A172 (cell line): ENCODE measurements at regions not wholly inside any gene's neighbourhood (a gene's known extent, or its start where the extent isn't known, plus 50 kb on each side); places are given as distances from the start of the nearest gene placed in this dataset.

Source experiments
- DNase-seq: peaks from one replicate; pipeline ENCODE4 v3.0.0-alpha.2; 2015; ENCODE audit warnings: low spot score

GRCh38 chr14:100399052-100399849, 76.1 kb downstream of the SLC25A47 start:
- DNase-seq = no peak

GRCh38 chr14:100400115-100400514, 77.0 kb downstream of the SLC25A47 start:
- DNase-seq = no peak

- no peak for DNase-seq
Measured at GRCh38 chr14:100401031-100401692, 78.0 kb downstream of the SLC25A47 start.

GRCh38 chr14:100401792-100402191, 78.7 kb downstream of the SLC25A47 start:
- no peak for DNase-seq

- DNase-seq = peak; percentile 35
Measured at GRCh38 chr14:100402631-100403030, 79.5 kb downstream of the SLC25A47 start.

GRCh38 chr14:100403105-100403504, 80.0 kb downstream of the SLC25A47 start:
- no peak for DNase-seq

- DNase-seq = no peak
Measured at GRCh38 chr14:100403802-100404365, 80.7 kb downstream of the SLC25A47 start.

GRCh38 chr14:100404419-100404818, 81.3 kb downstream of the SLC25A47 start:
- DNase-seq = no peak

- DNase-seq = no peak
Measured at GRCh38 chr14:100405760-100406455, 82.8 kb downstream of the SLC25A47 start.

- DNase-seq = peak; percentile 73
Measured at GRCh38 chr14:100406505-100407131, 83.5 kb downstream of the SLC25A47 start.

- DNase-seq = no peak
Measured at GRCh38 chr14:100407376-100408102, 84.4 kb downstream of the SLC25A47 start.

- DNase-seq = peak; percentile 81
Measured at GRCh38 chr14:100408350-100409002, 85.3 kb downstream of the SLC25A47 start.

- DNase-seq = no peak
Measured at GRCh38 chr14:100409003-100409360, 85.8 kb downstream of the SLC25A47 start.

- DNase-seq = no peak
Measured at GRCh38 chr14:100409651-100410050, 86.5 kb downstream of the SLC25A47 start.

GRCh38 chr14:100410056-100410565, 87.0 kb downstream of the SLC25A47 start:
- peak; percentile 59 for DNase-seq

GRCh38 chr14:100413699-100414098, 90.6 kb downstream of the SLC25A47 start:
- DNase-seq = no peak

GRCh38 chr14:100415226-100415625, 92.1 kb downstream of the SLC25A47 start:
- no peak for DNase-seq

- DNase-seq = no peak
Measured at GRCh38 chr14:100416081-100416680, 93.0 kb downstream of the SLC25A47 start.

GRCh38 chr14:100416921-100417860, 94.1 kb downstream of the SLC25A47 start:
- DNase-seq = peak; percentile 88
